SK-N-SH (cell line): ENCODE measurements at regions not wholly inside any gene's neighbourhood (a gene's known extent, or its start where the extent isn't known, plus 50 kb on each side); places are given as distances from the start of the nearest gene placed in this dataset.

ENCODE experiments used
- CTCF ChIA-PET: fragments of 300-600, 350-600 bp; formaldehyde crosslinking; extraction: SDS; loops from one replicate; lab custom pipeline; 2021; lab: Yijun Ruan, JAX
- POLR2A ChIA-PET: fragments of 350-600 bp; sonication (Branson Sonifier 250); formaldehyde crosslinking; extraction: SDS; loops from one replicate; lab custom pipeline; 2020; ENCODE audit warnings: antibody characterized with exemption, inconsistent platforms; lab: Yijun Ruan, JAX
- DNase-seq: peaks from one replicate; pipeline ENCODE4 v3.0.0; 2012
- H2AFZ ChIP-seq: fragments of 200-600 bp; sonication (generic); 2 replicates; pipeline ENCODE4 v1.8.1; 2016; ENCODE audit warnings: antibody characterized with exemption, mild to moderate bottlenecking, low read depth
- H3F3A ChIP-seq: fragments of 200-600 bp; sonication (generic); replicated peaks from 2 replicates; pipeline ENCODE3; 2016; ENCODE audit warnings: antibody characterized with exemption, mild to moderate bottlenecking; ENCODE audit not compliant: insufficient read depth
- H3K27ac ChIP-seq, 2 experiments: fragments of 200-500 bp in 1 of 2; fragments of 200-600 bp in 1 of 2; sonication (Bioruptor generic) in 1 of 2; sonication (generic), shearing (Covaris generic) in 1 of 2; 2 replicates each; pipeline versions ENCODE4 v1.5.1 to v1.6.1; 2014 to 2016; ENCODE audit warnings: low read depth in 2 of 2, inconsistent platforms in 1 of 2, low read length in 1 of 2, mild to moderate bottlenecking in 1 of 2, mixed read lengths in 1 of 2
- H3K27me3 ChIP-seq: fragments of 200-600 bp; sonication (generic), shearing (Covaris generic); 2 replicates; pipeline ENCODE4 v1.6.1; 2016; ENCODE audit warnings: mixed run types; ENCODE audit not compliant: insufficient read depth
- H3K36me3 ChIP-seq, 2 experiments: fragments of 200-500 bp in 1 of 2; fragments of 200-600 bp in 1 of 2; sonication (Bioruptor generic) in 1 of 2; sonication (generic) in 1 of 2; replicated peaks in 1 of 2; 2 replicates each; pipeline versions ENCODE3 to v1.5.1; 2014 to 2016; ENCODE audit warnings: low read length in 1 of 2, mild to moderate bottlenecking in 1 of 2; ENCODE audit not compliant: insufficient read depth in 2 of 2, control insufficient read depth in 1 of 2
- H3K4me1 ChIP-seq, 2 experiments: fragments of 200-500 bp in 1 of 2; fragments of 200-600 bp in 1 of 2; sonication (Bioruptor generic) in 1 of 2; sonication (generic), shearing (Covaris generic) in 1 of 2; 2 replicates each; pipeline versions ENCODE4 v1.5.1 to v1.6.1; 2014 to 2016; ENCODE audit warnings: low read depth in 1 of 2, low read length in 1 of 2, mixed run types in 1 of 2; ENCODE audit not compliant: insufficient read depth in 2 of 2, control insufficient read depth in 1 of 2
- H3K4me2 ChIP-seq: fragments of 200-600 bp; sonication (generic), shearing (Covaris generic); 2 replicates; pipeline ENCODE4 v1.6.1; 2017; ENCODE audit warnings: mixed run types
- H3K4me3 ChIP-seq, 2 experiments: fragments of 200-500 bp in 1 of 2; fragments of 200-600 bp in 1 of 2; sonication (Bioruptor generic) in 1 of 2; sonication (generic), shearing (Covaris generic) in 1 of 2; 2 replicates each; pipeline versions ENCODE4 v1.5.1 to v1.8.1; 2014 to 2016; ENCODE audit warnings: low read depth in 2 of 2, inconsistent platforms in 1 of 2, low read length in 1 of 2, mild to moderate bottlenecking in 1 of 2, mixed read lengths in 1 of 2, moderate library complexity in 1 of 2
- H3K79me2 ChIP-seq: fragments of 200-600 bp; sonication (generic); 2 replicates; pipeline ENCODE4 v1.8.1; 2017; ENCODE audit warnings: mild to moderate bottlenecking; ENCODE audit not compliant: insufficient read depth
- H3K9ac ChIP-seq: fragments of 200-600 bp; sonication (generic); 2 replicates; pipeline ENCODE4 v1.6.1; 2017; ENCODE audit warnings: mixed run types
- H3K9me2 ChIP-seq: fragments of 200-600 bp; sonication (generic); 2 replicates; pipeline ENCODE4 v1.6.1; 2017; ENCODE audit warnings: mixed run types
- H3K9me3 ChIP-seq: fragments of 200-600 bp; sonication (generic); 2 replicates; pipeline ENCODE4 v1.6.1; 2017; ENCODE audit warnings: mixed run types, mild to moderate bottlenecking, moderate library complexity
- H4K20me1 ChIP-seq: fragments of 200-600 bp; sonication (generic); 2 replicates; pipeline ENCODE4 v1.6.1; 2017; ENCODE audit warnings: mild to moderate bottlenecking, mixed run types; ENCODE audit not compliant: insufficient read depth
- ELF1 ChIP-seq: IDR thresholded peaks from 2 replicates; pipeline ENCODE4 v1.4.0; 2012
- FOSL2 ChIP-seq: IDR thresholded peaks from 2 replicates; pipeline ENCODE4 v1.4.0; 2012; ENCODE audit warnings: low read depth, mild to moderate bottlenecking, moderate library complexity, borderline replicate concordance
- FOXM1 ChIP-seq: IDR thresholded peaks from 2 replicates; pipeline ENCODE4 v1.4.0; 2012; ENCODE audit warnings: low read depth, mild to moderate bottlenecking
- GABPA ChIP-seq: IDR thresholded peaks from 2 replicates; pipeline ENCODE4 v1.4.0; 2012; ENCODE audit warnings: low read depth, mild to moderate bottlenecking
- GATA2 ChIP-seq: sonication (generic); formaldehyde crosslinking; IDR thresholded peaks from 2 replicates; pipeline ENCODE4 v1.5.0; 2020; ENCODE audit warnings: mild to moderate bottlenecking, missing genetic modification reagents
- JUND ChIP-seq: IDR thresholded peaks from 2 replicates; pipeline ENCODE4 v1.4.0; 2012
- MEF2A ChIP-seq: IDR thresholded peaks from 2 replicates; pipeline ENCODE4 v1.4.0; 2012; ENCODE audit warnings: low read depth, borderline replicate concordance
- NFIC ChIP-seq: IDR thresholded peaks from 2 replicates; pipeline ENCODE4 v1.4.0; 2012; ENCODE audit warnings: borderline replicate concordance
- NRF1 ChIP-seq: IDR thresholded peaks from 2 replicates; pipeline ENCODE4 v1.6.1; 2012; ENCODE audit warnings: low read depth, mild to moderate bottlenecking, low read length
- RAD21 ChIP-seq: IDR thresholded peaks from 2 replicates; pipeline ENCODE4 v1.6.1; 2012; ENCODE audit warnings: mild to moderate bottlenecking, low read length
- RFX5 ChIP-seq: IDR thresholded peaks from 2 replicates; pipeline ENCODE4 v1.6.1; 2012; ENCODE audit warnings: mild to moderate bottlenecking, improper control_type of control experiment, low read length
- RXRA ChIP-seq: IDR thresholded peaks from 2 replicates; pipeline ENCODE4 v1.4.0; 2012; ENCODE audit warnings: low read depth, mild to moderate bottlenecking, borderline replicate concordance
- SIN3A ChIP-seq: IDR thresholded peaks from 2 replicates; pipeline ENCODE4 v1.6.1; 2012; ENCODE audit warnings: low read depth, mild to moderate bottlenecking, low read length, moderate library complexity, borderline replicate concordance
- TCF12 ChIP-seq: IDR thresholded peaks from 2 replicates; pipeline ENCODE4 v1.4.0; 2012
- WGBS: methylation state at CpG from one replicate; pipeline ENCODE4 v1.1.6; 2017; ENCODE audit warnings: low lambda C conversion rate; 5-methylcytosine and 5-hydroxymethylcytosine counted together
- TF ChIP-seq, protein P1 (sequence below): IDR thresholded peaks from 2 replicates; pipeline ENCODE4; 2012
- TF ChIP-seq, protein P2 (sequence below): IDR thresholded peaks from 2 replicates; pipeline ENCODE4 v1.6.1; 2012; ENCODE audit warnings: mild to moderate bottlenecking, low read depth, low read length, moderate library complexity
- TF ChIP-seq, protein P3 (sequence below): IDR thresholded peaks from 2 replicates; pipeline ENCODE4 v1.4.0; 2012; ENCODE audit warnings: low read depth, borderline replicate concordance

DNA sequence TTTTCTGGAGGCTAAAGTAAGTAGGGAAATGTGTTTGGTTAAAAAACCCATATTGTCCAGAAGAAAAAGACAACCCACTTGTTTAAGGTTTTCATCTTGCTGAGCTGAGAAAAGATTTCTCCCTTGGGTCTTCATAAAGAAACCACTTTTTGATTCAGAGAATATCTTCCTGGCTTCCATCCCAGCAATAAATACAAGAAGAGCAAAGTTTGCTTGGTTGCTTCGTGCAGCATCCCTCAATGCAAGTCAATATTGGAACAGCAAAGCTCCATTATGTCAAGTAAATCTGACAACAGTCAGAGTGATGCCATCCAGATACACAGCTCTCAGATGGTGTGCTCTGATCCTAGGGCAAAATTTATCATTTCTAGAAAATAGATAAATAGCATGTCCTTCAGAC is 118.9 kb upstream of the PIRT start:
- no peaks in the 10 kb centered on the region for H3K9me2 ChIP-seq
- no peak for DNase-seq
- H3K9ac ChIP-seq: no peak overlapping the region
- no peak overlapping the region for H3K27ac ChIP-seq
- no peaks in the 10 kb centered on the region for H3K36me3 ChIP-seq
- H3K79me2 ChIP-seq: no peaks in the 10 kb centered on the region
- 0% methylated on average over 1 of the region's 1 CpG for WGBS
- H3K4me2 ChIP-seq: no peak overlapping the region
- no peak overlapping the region for H2AFZ ChIP-seq
- CTCF ChIA-PET: no interaction called here
- H4K20me1 ChIP-seq: no peaks in the 10 kb centered on the region
- no peaks in the 10 kb centered on the region for H3K9me3 ChIP-seq
- no peaks in the 10 kb centered on the region for H3K4me1 ChIP-seq
- H3K4me3 ChIP-seq: no peak overlapping the region
- no peaks in the 10 kb centered on the region for H3F3A ChIP-seq
- TF ChIP-seq, protein P1, sequence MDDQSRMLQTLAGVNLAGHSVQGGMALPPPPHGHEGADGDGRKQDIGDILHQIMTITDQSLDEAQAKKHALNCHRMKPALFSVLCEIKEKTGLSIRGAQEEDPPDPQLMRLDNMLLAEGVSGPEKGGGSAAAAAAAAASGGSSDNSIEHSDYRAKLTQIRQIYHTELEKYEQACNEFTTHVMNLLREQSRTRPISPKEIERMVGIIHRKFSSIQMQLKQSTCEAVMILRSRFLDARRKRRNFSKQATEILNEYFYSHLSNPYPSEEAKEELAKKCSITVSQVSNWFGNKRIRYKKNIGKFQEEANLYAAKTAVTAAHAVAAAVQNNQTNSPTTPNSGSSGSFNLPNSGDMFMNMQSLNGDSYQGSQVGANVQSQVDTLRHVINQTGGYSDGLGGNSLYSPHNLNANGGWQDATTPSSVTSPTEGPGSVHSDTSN: no peak
- TF ChIP-seq, protein P2, sequence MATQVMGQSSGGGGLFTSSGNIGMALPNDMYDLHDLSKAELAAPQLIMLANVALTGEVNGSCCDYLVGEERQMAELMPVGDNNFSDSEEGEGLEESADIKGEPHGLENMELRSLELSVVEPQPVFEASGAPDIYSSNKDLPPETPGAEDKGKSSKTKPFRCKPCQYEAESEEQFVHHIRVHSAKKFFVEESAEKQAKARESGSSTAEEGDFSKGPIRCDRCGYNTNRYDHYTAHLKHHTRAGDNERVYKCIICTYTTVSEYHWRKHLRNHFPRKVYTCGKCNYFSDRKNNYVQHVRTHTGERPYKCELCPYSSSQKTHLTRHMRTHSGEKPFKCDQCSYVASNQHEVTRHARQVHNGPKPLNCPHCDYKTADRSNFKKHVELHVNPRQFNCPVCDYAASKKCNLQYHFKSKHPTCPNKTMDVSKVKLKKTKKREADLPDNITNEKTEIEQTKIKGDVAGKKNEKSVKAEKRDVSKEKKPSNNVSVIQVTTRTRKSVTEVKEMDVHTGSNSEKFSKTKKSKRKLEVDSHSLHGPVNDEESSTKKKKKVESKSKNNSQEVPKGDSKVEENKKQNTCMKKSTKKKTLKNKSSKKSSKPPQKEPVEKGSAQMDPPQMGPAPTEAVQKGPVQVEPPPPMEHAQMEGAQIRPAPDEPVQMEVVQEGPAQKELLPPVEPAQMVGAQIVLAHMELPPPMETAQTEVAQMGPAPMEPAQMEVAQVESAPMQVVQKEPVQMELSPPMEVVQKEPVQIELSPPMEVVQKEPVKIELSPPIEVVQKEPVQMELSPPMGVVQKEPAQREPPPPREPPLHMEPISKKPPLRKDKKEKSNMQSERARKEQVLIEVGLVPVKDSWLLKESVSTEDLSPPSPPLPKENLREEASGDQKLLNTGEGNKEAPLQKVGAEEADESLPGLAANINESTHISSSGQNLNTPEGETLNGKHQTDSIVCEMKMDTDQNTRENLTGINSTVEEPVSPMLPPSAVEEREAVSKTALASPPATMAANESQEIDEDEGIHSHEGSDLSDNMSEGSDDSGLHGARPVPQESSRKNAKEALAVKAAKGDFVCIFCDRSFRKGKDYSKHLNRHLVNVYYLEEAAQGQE: no peak
- TF ChIP-seq RFX5 (no peak), RXRA (no peak), NRF1 (no peak), JUND (no peak)
- TF ChIP-seq, all 33 proteins: peak for 0
- no peaks in the 10 kb centered on the region for H3K27me3 ChIP-seq
- POLR2A ChIA-PET: no interaction called here

DNA sequence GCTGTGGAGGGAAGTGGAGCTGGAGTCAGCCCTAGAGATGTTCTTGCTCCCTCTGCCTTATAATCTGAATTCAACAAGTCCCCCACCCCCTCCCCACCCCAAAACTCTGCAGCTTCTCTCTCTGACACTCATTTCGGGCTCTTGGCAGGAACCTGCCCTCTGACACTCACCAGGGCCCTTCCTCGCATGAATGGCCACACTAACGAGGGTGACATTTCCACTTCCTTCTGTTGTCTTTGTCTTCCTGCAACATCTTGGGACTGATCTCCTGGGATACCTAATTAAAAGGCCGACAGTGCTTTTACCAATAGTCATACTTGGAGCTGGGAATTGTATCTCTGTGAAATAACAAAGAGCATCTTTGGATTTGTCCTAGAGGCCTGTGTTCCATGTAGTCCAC is 106.9 kb upstream of the PIRT start:
- Histone ChIP-seq H3K36me3 (no peaks in the 10 kb centered on the region), H3K4me2 (no peak overlapping the region), H3K4me3 (no peak overlapping the region), H3K9me3 (no peaks in the 10 kb centered on the region), H3K9me2 (no peaks in the 10 kb centered on the region), H3K4me1 (no peaks in the 10 kb centered on the region), H3K9ac (no peak overlapping the region), H3F3A (no peaks in the 10 kb centered on the region), H3K27me3 (no peaks in the 10 kb centered on the region), H4K20me1 (no peaks in the 10 kb centered on the region), H2AFZ (no peak overlapping the region), H3K27ac (no peak overlapping the region), H3K79me2 (no peaks in the 10 kb centered on the region)
- 5% methylated on average over 4 of the region's 4 CpGs for WGBS
- ChIA-PET CTCF (no interaction called here), POLR2A (no interaction called here)
- DNase-seq: no peak
- no peak for TF ChIP-seq TCF12
- TF ChIP-seq, protein P3, sequence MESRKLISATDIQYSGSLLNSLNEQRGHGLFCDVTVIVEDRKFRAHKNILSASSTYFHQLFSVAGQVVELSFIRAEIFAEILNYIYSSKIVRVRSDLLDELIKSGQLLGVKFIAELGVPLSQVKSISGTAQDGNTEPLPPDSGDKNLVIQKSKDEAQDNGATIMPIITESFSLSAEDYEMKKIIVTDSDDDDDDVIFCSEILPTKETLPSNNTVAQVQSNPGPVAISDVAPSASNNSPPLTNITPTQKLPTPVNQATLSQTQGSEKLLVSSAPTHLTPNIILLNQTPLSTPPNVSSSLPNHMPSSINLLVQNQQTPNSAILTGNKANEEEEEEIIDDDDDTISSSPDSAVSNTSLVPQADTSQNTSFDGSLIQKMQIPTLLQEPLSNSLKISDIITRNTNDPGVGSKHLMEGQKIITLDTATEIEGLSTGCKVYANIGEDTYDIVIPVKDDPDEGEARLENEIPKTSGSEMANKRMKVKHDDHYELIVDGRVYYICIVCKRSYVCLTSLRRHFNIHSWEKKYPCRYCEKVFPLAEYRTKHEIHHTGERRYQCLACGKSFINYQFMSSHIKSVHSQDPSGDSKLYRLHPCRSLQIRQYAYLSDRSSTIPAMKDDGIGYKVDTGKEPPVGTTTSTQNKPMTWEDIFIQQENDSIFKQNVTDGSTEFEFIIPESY: no peak
- no peak for TF ChIP-seq JUND
- TF ChIP-seq MEF2A: no peak
- no peak for TF ChIP-seq RAD21
- no peak for TF ChIP-seq NFIC
- TF ChIP-seq NRF1: no peak
- TF ChIP-seq, protein P1: no peak
- no peak for TF ChIP-seq FOSL2
- no peak for TF ChIP-seq GATA2 (CRISPR knock-in tag)
- TF ChIP-seq ELF1: no peak
- TF ChIP-seq FOXM1: no peak
- TF ChIP-seq GABPA: no peak
- no peak for TF ChIP-seq RXRA
- no peak for TF ChIP-seq SIN3A
- TF ChIP-seq, protein P2: no peak
